Mesenchymal stem cell (in vitro differentiated cells and primary cell): ENCODE measurements at regions not wholly inside any gene's neighbourhood (a gene's known extent, or its start where the extent isn't known, plus 50 kb on each side); places are given as distances from the start of the nearest gene placed in this dataset.
A peak's percentile ranks its signal among the peaks of the same experiment; 100 is the strongest.

ENCODE experiments used
- DNase-seq: peaks from one replicate; pipeline ENCODE4 v3.0.0-alpha.2; 2013
- H2AFZ ChIP-seq: one replicate; pipeline ENCODE4 v1.6.1; 2013; ENCODE audit warnings: low read depth, mild to moderate bottlenecking, control low read depth, inconsistent platforms, low read length, moderate library complexity
- H2AK5ac ChIP-seq: 2 replicates; pipeline ENCODE4 v1.6.1; 2013; ENCODE audit warnings: low read length, moderate library complexity, mild to moderate bottlenecking, inconsistent platforms; ENCODE audit not compliant: severe bottlenecking
- H2BK120ac ChIP-seq: one replicate; pipeline ENCODE4 v1.6.1; 2013; ENCODE audit warnings: low read depth, mild to moderate bottlenecking, inconsistent platforms, low read length, moderate library complexity
- H2BK12ac ChIP-seq, 2 experiments: one replicate each; pipeline ENCODE4 v1.6.1; 2013; ENCODE audit warnings: inconsistent platforms in 2 of 2, low read length in 2 of 2, mild to moderate bottlenecking in 2 of 2, moderate library complexity in 2 of 2, control low read depth in 1 of 2
- H2BK15ac ChIP-seq: one replicate; pipeline ENCODE4 v1.6.1; 2013; ENCODE audit warnings: mild to moderate bottlenecking, low read depth, inconsistent platforms; ENCODE audit not compliant: poor library complexity, severe bottlenecking
- H2BK5ac ChIP-seq: 2 replicates; pipeline ENCODE4 v1.6.1; 2013; ENCODE audit warnings: low read depth, mild to moderate bottlenecking, low read length, control low read depth, inconsistent platforms; ENCODE audit not compliant: poor library complexity, severe bottlenecking
- H3K14ac ChIP-seq, 2 experiments: one replicate each; pipeline ENCODE4 v1.6.1; 2013; ENCODE audit warnings: inconsistent platforms in 2 of 2, low read length in 2 of 2, control low read depth in 1 of 2, mild to moderate bottlenecking in 1 of 2, moderate library complexity in 1 of 2
- H3K18ac ChIP-seq, 2 experiments: one replicate each; pipeline ENCODE4 v1.6.1; 2013; ENCODE audit warnings: inconsistent platforms in 2 of 2, low read length in 2 of 2, control low read depth in 1 of 2, low read depth in 1 of 2, mild to moderate bottlenecking in 1 of 2
- H3K23ac ChIP-seq, 2 experiments: one replicate each; pipeline ENCODE4 v1.6.1; 2013; ENCODE audit warnings: inconsistent platforms in 2 of 2, low read length in 2 of 2, mild to moderate bottlenecking in 2 of 2, moderate library complexity in 2 of 2, control low read depth in 1 of 2
- H3K27ac ChIP-seq: 2 replicates; pipeline ENCODE4 v1.5.1; 2013; ENCODE audit warnings: mild to moderate bottlenecking, moderate library complexity, low read length, control low read depth, inconsistent platforms; ENCODE audit not compliant: poor library complexity, severe bottlenecking
- H3K27me3 ChIP-seq, 2 experiments: 2 replicates each; pipeline versions ENCODE4 v1.6.1 to v1.7.0; 2013; ENCODE audit warnings: low read length in 2 of 2, mild to moderate bottlenecking in 2 of 2, moderate library complexity in 2 of 2, control low read depth in 1 of 2, inconsistent platforms in 1 of 2; ENCODE audit not compliant: control insufficient read depth in 1 of 2, insufficient read depth in 1 of 2
- H3K36me3 ChIP-seq, 2 experiments: 2 replicates each; pipeline versions ENCODE4 v1.6.1 to v1.7.0; 2013; ENCODE audit warnings: low read length in 2 of 2, control low read depth in 1 of 2, inconsistent platforms in 1 of 2, low read depth in 1 of 2, mild to moderate bottlenecking in 1 of 2; ENCODE audit not compliant: insufficient read depth in 2 of 2, control insufficient read depth in 1 of 2
- H3K4ac ChIP-seq, 2 experiments: one replicate each; pipeline ENCODE4 v1.6.1; 2013; ENCODE audit warnings: inconsistent platforms in 2 of 2, low read length in 2 of 2, mild to moderate bottlenecking in 2 of 2, moderate library complexity in 2 of 2, control low read depth in 1 of 2, low read depth in 1 of 2
- H3K4me1 ChIP-seq: 2 replicates; pipeline ENCODE4 v1.6.1; 2013; ENCODE audit warnings: low read depth, low read length, control low read depth; ENCODE audit not compliant: control insufficient read depth, insufficient read depth
- H3K4me2 ChIP-seq: 2 replicates; pipeline ENCODE4 v1.6.1; 2013; ENCODE audit warnings: low read length, mild to moderate bottlenecking, inconsistent platforms; ENCODE audit not compliant: poor library complexity, severe bottlenecking
- H3K4me3 ChIP-seq, 2 experiments: 2 replicates each; pipeline versions ENCODE4 v1.5.1 to v1.7.0; 2013; ENCODE audit warnings: low read length in 2 of 2, mild to moderate bottlenecking in 2 of 2, control low read depth in 1 of 2, low read depth in 1 of 2; ENCODE audit not compliant: insufficient read depth in 1 of 2
- H3K79me1 ChIP-seq: replicated peaks from 2 replicates; pipeline ENCODE4 v1.6.1; 2013; ENCODE audit warnings: mild to moderate bottlenecking, control low read depth, low read length, inconsistent platforms; ENCODE audit not compliant: poor library complexity, severe bottlenecking
- H3K9ac ChIP-seq: 2 replicates; pipeline ENCODE4 v1.7.0; 2013; ENCODE audit warnings: mild to moderate bottlenecking, low read length, moderate library complexity
- H3K9me3 ChIP-seq: 2 replicates; pipeline ENCODE4 v1.7.0; 2013; ENCODE audit warnings: mild to moderate bottlenecking, low read length; ENCODE audit not compliant: control insufficient read depth
- H4K8ac ChIP-seq: one replicate; pipeline ENCODE4 v1.6.1; 2013; ENCODE audit warnings: inconsistent platforms, mild to moderate bottlenecking, low read length, moderate library complexity
- H4K91ac ChIP-seq: one replicate; pipeline ENCODE4 v1.6.1; 2013; ENCODE audit warnings: mild to moderate bottlenecking, low read length, inconsistent platforms
- WGBS: methylation state at CpG from one replicate; pipeline ENCODE4 v1.1.7; 2013; ENCODE audit warnings: mixed read lengths; 5-methylcytosine and 5-hydroxymethylcytosine counted together

DNA sequence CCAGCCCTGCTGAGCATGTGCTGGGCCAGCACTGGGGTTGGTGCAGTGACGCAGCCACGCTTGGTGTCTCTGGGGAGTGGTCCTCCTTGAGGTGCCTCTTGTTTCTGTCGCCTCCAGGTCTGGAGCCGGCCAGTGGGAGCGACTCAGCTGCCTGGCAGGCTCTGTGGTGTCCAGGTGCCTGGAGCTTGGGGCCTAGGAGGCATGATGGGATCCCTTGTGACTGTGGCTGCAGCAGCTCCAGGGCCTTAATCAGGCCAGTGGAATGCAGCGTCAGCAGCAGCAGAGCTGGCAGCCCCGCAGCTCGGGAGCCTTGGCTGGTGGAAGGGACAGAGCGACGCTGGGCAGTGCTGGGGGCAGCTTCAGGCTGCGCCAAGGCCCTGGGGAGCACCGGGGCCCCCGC, 74.7 kb upstream of the CIBAR2 start:
- 58% methylated on average over 12 of the region's 13 CpGs for WGBS
- Histone ChIP-seq H3K4me1 (peaks cover 11% of the 10 kb centered on the region), H4K91ac (no peak overlapping the region), H2BK120ac (no peak overlapping the region), H3K4me3 (no peak overlapping the region), H3K4ac (peak overlapping the region; percentile 1 to 21), H3K23ac (no peak overlapping the region), H4K8ac (peak overlapping the region; percentile 59), H3K9me3 (peaks cover 18% of the 10 kb centered on the region), H3K27me3 (no peaks in the 10 kb centered on the region), H3K27ac (peak overlapping the region; percentile 4), H2AFZ (no peak overlapping the region), H2AK5ac (no peak overlapping the region), H3K79me1 (peaks cover 52% of the 10 kb centered on the region), H3K14ac (no peak overlapping the region), H2BK12ac (peak overlapping the region in 1 of 2 experiments; percentile 23), H2BK5ac (no peak overlapping the region), H3K36me3 (peaks cover 30 to 34% of the 10 kb centered on the region in 2 experiments), H2BK15ac (peak overlapping the region; percentile 86), H3K4me2 (no peak overlapping the region), H3K9ac (peak overlapping the region; percentile 9), H3K18ac (peak overlapping the region; percentile 59 to 81)
- DNase-seq, result peak; percentile 78

DNA sequence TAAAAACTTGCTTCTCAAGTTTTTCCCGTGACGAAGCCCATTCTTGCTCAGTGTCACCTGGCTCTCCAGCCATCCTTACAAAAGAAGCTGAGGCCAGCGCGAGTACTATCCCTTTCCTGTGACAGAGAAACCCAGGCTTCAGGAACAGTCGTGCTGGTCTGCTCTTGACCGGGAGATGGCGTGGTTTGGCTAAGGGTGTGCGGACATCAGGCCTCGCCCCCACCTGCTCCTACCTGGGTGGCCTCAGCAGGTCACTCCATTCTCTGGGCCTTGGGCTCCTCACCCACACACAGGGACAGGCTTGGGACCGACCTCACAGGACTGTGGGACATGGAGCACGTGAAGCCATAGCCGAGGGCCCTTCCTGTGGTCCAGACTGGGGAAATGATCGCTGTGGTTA, 75.2 kb upstream of the CIBAR2 start:
- Histone ChIP-seq H3K4me2 (no peak overlapping the region), H2BK15ac (no peak overlapping the region), H4K8ac (peak overlapping the region; percentile 59), H2BK5ac (no peak overlapping the region), H2BK12ac (peak overlapping the region in 1 of 2 experiments; percentile 94), H2AFZ (no peak overlapping the region), H3K4me1 (peaks cover 11% of the 10 kb centered on the region), H3K4ac (peak overlapping the region in 1 of 2 experiments; percentile 41), H3K23ac (no peak overlapping the region), H3K4me3 (no peak overlapping the region), H3K9me3 (peaks cover 18% of the 10 kb centered on the region), H3K9ac (no peak overlapping the region), H4K91ac (peak overlapping the region; percentile 8), H3K27ac (no peak overlapping the region), H3K18ac (peak overlapping the region in 1 of 2 experiments; percentile 59), H2BK120ac (no peak overlapping the region), H3K79me1 (peaks cover 51% of the 10 kb centered on the region), H3K27me3 (no peaks in the 10 kb centered on the region), H3K36me3 (peaks cover 30% of the 10 kb centered on the region in 2 experiments), H2AK5ac (peak overlapping the region; percentile 86), H3K14ac (peak overlapping the region in 1 of 2 experiments; percentile 50)
- no peak for DNase-seq
- WGBS, result 83% methylated on average over 12 of the region's 13 CpGs

DNA sequence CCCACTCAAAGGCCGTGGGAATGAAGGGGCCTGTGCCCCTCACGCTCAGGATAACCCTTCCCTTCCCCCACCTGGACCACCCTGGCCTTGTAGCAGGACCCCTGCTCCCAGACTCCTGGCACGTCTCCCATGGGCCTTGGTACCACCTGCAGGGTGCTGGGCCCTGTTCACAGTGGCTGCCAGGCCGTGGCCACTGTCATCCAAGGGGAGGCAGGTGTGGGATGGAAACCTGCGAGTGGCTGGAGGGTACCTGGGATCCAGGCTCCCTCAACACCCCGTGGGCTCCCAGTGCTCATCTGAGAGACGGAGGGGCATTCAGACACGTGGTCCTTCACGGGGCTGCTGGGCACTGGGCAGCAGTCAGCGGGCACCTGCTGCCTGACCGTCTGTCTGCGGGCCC, 75.6 kb upstream of the CIBAR2 start:
- H3K4me2 ChIP-seq, result no peak overlapping the region
- no peak overlapping the region for H3K27ac ChIP-seq
- no peak for DNase-seq
- no peak overlapping the region for H4K8ac ChIP-seq
- H3K36me3 ChIP-seq, result peaks cover 28% of the 10 kb centered on the region in 2 experiments
- peak overlapping the region; percentile 86 for H2AK5ac ChIP-seq
- H2BK15ac ChIP-seq, result no peak overlapping the region
- H4K91ac ChIP-seq, result peak overlapping the region; percentile 8
- H3K4me1 ChIP-seq, result peaks cover 15% of the 10 kb centered on the region
- peak overlapping the region in 1 of 2 experiments; percentile 12 for H2BK12ac ChIP-seq
- no peak overlapping the region for H2BK120ac ChIP-seq
- H3K18ac ChIP-seq, result no peak overlapping the region
- H3K14ac ChIP-seq, result peak overlapping the region in 1 of 2 experiments; percentile 2
- peak overlapping the region in 1 of 2 experiments; percentile 41 for H3K4ac ChIP-seq
- no peak overlapping the region for H2AFZ ChIP-seq
- no peaks in the 10 kb centered on the region for H3K27me3 ChIP-seq
- peaks cover 18% of the 10 kb centered on the region for H3K9me3 ChIP-seq
- no peak overlapping the region for H3K23ac ChIP-seq
- 93% methylated on average over 11 of the region's 12 CpGs for WGBS
- no peak overlapping the region for H3K9ac ChIP-seq
- peaks cover 50% of the 10 kb centered on the region for H3K79me1 ChIP-seq
- no peak overlapping the region for H3K4me3 ChIP-seq
- no peak overlapping the region for H2BK5ac ChIP-seq

DNA sequence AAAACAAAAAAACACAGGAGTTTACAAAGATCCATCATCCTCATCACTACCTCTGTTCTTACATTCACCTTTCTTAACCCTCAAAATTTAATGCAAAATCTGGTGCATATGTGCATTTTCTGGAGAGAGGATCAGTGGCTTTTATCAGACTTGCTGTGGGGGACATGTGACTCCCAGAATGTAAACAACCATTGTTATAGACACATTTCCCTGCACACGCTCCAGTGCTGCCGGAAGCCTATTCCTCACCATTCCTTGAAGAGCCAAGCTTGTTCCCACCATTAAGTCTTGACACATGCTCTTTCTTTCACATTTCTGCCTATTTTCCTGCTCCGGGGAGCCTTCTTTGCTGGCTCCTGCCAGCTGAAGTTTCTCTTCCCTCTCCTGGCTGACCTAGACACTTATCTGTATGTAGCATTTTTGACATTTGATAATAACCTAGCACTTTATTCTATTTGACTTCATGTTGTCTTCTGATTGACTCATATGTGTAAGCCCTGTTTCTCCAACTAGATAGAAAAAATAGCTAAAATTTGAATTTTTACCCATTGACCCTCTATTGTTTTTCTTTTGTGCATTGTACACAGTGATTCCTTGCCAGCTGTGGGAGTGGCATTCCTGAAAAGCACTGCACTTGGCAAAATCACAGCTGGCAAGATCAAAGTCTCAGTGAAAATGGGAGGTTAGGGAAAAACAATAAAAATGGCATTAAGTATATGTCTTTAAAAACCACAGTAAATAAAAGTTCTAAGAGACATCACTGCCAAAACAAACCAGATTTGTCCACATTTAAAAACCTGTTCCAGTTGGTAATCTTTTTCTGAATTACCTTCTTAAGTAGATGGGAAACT, 76.8 kb upstream of the CIBAR2 start:
- no peak overlapping the region for H3K27ac ChIP-seq
- no peak overlapping the region for H4K91ac ChIP-seq
- H3K9ac ChIP-seq, result no peak overlapping the region
- H3K14ac ChIP-seq, result no peak overlapping the region
- no peak overlapping the region for H2AFZ ChIP-seq
- no peak overlapping the region for H4K8ac ChIP-seq
- H2BK120ac ChIP-seq, result no peak overlapping the region
- peaks cover 15% of the 10 kb centered on the region for H3K4me1 ChIP-seq
- peak; percentile 54 for DNase-seq
- no peak overlapping the region for H3K23ac ChIP-seq
- 53% methylated on average over 2 of the region's 3 CpGs for WGBS
- no peak overlapping the region for H2AK5ac ChIP-seq
- H3K9me3 ChIP-seq, result peaks cover 15% of the 10 kb centered on the region
- no peak overlapping the region for H3K4me2 ChIP-seq
- H2BK15ac ChIP-seq, result no peak overlapping the region
- no peak overlapping the region for H3K4ac ChIP-seq
- no peak overlapping the region for H3K18ac ChIP-seq
- H3K79me1 ChIP-seq, result peaks cover 44% of the 10 kb centered on the region
- no peaks in the 10 kb centered on the region for H3K27me3 ChIP-seq
- H2BK12ac ChIP-seq, result no peak overlapping the region
- no peak overlapping the region for H3K4me3 ChIP-seq
- peaks cover 16 to 18% of the 10 kb centered on the region in 2 experiments for H3K36me3 ChIP-seq
- no peak overlapping the region for H2BK5ac ChIP-seq
